Renal pelvis (tissue), 1 donor: ENCODE measurements at regions not wholly inside any gene's neighbourhood (a gene's known extent, or its start where the extent isn't known, plus 50 kb on each side); places are given as distances from the start of the nearest gene placed in this dataset.
"Not testable (repeated sequence)": the region's sequence is repeated elsewhere in the genome, so short reads cannot be mapped to it uniquely, and the experiment has no call there.

ENCODE experiments used
- DNase-seq: peaks from one replicate; pipeline ENCODE4 v3.0.0-alpha.2; 2013

- DNase-seq: no peak
These were observed 123.6 kb upstream of the PITX1 start for GRCh38 chr5:135157421-135158313.

DNA sequence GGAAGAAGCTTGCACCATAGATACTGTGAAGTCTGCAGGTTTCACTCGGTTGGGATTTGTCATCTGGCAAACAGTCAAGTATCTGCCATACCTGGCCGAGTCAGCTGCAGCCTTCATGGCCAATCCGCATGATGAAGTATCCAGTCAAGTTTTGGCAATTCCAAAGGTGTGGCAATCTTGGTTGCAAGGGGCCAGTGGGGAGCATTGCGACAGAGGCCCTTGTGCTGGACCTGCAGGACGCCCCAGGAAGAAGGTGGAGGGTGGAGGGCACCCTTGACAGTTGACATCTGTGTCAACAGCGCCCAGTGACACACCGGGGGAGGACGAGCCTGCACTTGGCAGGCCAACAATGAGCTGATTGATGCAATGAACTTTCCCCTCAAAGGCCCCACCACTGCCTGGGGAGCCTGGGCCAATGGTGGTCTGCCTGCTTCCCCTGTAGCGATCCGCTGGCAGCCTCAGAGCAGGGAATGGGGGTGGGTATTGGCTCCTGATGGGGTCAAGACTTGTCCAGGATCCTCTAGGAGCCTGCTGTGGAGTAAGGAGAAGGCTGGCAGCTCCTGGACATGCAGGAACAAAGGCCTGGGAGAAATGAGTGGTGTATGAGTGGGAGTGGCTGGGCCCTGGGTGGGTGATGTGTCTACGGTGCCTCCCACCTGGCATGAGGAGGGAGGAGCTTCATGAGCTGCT is 122.8 kb upstream of the PITX1 start:
- DNase-seq: no peak

- DNase-seq: no peak
These were observed 122.3 kb upstream of the PITX1 start for GRCh38 chr5:135156337-135156714.

- no peak for DNase-seq
These were observed 121.7 kb upstream of the PITX1 start for GRCh38 chr5:135155616-135156214.

DNA sequence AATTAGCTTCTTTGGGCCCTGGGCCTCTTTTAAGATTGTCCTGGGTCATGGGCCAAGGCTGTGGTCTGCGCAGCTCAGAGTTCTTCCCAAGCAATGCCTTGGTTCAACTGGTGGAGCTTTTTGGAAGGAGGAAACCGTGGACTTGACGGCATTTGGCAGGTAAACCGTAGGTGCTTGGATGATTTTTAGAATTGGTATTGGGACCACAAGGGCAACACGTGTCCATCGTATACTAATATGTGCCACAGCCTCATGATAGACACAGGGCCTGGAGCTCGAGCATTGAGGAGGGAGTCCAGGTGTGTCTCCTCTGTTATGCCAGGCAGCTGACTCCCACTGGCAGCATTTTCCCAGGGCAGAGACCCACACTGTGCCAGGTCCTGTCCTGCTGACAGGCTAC is 120.9 kb upstream of the PITX1 start:
- no peak for DNase-seq

GRCh38 chr5:135154197-135154596 is 120.2 kb upstream of the PITX1 start:
- no peak for DNase-seq

- DNase-seq: no peak
These were observed 119.6 kb upstream of the PITX1 start for GRCh38 chr5:135153661-135154060.

DNA sequence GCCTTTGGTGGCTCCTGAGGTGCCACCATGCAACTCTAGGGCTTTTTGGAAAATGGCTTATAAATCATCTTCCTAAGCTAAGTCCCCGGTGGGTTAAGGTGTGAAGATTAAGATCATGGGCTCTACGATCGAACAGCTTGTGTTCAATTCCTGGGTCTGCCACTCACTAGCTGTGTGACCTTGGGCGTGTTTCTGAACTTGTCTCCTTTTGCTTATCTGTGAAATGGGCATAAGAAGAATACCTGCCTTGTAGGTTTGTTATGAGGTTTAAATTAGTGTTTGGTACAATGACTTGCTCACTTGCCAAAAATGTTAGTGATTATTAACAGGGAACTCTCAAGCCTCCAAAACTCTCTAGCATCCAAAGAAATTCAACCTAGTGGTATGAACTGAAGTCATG is 119.2 kb upstream of the PITX1 start:
- DNase-seq: no peak

- DNase-seq: not testable (repeated sequence)
These were observed 117.6 kb upstream of the PITX1 start for GRCh38 chr5:135151660-135152059.

- DNase-seq: no peak
These were observed 117.2 kb upstream of the PITX1 start for GRCh38 chr5:135151256-135151655.

DNA sequence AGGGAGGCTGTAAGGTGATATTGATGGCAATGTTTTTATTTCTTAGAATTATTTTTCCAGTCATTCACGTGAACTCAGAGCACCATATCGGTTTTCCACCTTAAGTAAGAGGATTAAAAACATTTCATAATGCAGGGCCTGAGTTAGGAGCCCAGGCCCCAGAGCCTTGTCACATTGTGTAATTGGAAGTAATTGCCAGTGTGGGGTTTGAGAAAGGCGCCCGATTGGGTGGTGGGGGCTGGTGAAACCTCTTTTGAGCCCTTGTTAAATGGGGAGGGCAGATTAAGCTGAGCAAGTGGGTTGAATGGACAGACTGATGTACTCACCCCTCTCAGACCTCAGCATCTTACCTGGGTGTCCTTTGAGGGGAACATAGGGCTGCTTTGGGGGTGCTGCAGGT is 116.7 kb upstream of the PITX1 start:
- no peak for DNase-seq

DNA sequence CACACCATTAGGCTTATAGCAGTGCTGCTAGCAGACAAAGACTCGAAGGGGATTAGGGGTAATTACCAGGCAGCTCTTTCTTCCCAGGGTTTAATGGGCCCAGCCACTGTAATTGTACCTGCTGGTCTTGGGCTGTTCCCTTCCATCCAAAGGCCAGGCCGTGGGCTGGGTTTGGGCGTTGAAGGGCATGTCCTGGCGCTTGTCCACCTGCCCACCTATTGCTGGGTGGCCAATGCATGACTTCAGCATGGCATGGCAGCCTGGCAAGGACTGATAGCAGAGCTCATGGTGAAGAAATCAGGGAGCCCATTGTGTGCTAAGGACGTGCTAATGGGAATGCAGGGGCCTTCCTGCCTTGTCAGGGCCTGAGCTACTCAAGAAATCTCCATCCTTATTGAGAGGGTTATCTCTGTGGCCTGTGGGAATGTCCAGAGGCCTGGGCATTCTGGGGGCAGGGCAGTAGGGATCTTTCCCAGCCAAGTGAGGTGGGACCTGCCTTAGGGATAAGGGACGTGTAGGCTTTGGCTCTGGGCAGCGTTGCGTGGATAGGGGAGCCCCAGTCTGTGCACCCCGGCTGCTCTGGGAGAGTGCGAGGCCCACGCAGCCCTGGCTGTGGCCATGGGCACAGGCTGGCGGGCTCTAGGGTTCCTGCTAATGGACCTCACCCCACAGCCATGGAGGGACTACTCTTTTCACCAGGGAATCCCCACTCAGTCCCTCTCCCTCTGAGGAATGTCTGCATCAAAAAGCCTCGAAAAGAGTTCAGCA is 116.1 kb upstream of the PITX1 start:
- DNase-seq: no peak

DNA sequence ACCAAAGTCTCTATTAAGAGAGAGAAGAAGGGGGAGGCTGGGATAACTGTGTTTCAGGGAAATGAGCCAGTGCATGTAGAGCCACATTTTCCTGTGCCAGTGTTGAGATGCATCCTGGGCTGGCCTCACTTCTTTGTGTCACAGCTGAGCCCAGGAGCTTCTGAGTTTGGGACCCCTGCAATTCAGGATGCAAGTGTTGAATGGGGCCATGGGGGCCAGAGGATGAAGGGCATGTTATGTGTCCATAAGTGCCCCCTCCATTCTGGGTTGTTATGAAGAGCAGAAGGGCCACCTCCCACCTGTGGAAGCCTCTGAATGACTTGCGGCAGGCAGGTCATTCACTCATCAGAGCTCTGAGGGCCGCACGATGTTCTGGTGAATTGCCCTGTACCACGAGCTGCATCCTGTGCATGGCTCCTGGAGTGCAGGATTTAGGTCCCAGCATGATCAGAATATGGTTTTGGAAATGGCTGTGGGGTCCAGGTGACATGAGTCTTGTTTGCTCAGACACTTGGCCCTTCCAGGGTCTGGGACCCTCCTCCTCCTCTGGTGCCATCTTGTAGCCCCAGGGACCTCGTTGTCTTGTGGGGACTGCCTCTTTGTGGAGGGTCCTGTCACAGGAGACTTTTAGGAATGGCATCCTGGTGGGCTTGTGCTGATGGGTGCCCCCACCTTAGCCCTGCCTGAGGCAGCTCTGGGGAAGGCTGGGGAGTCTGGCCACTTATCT is 115.4 kb upstream of the PITX1 start:
- DNase-seq: no peak

- DNase-seq: no peak
These were observed 113.5 kb upstream of the PITX1 start for GRCh38 chr5:135147294-135148090.

- DNase-seq: no peak
These were observed 112.0 kb upstream of the PITX1 start for GRCh38 chr5:135145985-135146384.

DNA sequence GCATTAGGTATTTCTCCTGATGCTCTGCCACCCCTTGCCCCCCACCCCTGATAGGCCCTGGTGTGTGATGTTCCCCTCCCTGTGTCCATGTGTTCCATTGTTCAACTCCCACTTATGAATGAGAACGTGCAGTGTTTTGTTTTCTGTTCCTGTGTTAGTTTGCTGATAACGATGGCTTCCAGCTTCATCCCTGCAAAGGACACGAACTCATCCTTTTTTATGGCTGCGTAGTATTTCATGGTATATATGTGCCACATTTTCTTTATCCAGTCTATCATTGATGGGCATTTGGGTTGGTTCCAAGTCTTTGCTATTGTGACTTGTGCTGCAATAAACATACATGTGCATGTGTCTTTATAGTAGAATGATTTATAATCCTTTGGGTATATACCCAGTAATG is 109.7 kb upstream of the PITX1 start:
- not testable (repeated sequence) for DNase-seq

DNA sequence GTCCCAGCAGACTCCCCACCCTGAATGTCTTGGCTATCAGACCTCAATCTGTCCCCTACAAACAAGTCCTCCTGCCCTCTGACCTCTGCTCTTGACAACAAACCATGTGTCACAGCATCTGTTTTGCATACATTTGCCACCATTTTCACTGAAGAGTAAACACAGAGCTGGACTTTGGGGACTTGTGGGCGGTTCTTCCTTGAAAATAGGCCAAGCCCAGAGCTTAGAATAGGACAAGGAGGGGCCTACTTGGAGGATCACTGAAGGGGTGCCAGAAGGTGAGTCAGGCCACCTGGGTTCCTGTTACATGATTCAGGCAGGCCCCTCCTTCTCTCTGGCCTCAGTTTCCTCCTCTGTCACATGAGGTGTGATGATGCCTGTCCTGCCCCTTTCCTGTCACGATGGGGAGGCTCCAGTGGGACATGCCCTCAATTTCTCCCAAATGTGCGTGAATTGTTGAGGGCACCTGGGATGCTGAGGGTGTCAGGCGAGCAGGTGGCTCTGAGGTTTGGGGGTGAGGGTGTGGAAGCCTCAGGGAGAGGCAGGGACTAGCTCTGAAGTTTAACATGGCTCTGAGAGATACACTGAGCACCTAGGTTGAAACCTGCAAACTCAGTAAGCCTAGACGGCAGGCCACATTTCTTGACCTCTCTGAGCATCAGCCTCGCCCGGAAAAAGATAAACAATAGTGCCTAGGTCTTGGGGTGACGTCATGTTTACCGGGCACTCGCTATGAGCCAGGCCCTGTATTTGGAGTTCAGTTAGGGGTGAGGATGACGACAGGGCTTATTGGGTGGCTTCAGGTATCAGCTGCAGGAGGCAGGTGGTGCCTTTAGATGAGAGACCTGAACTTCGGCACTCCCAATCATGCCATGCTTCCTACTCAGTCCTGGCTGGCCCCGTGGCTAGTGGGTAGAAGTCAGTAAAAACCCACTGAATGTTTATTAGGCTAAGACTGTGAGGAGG is 107.6 kb upstream of the PITX1 start:
- no peak for DNase-seq

DNA sequence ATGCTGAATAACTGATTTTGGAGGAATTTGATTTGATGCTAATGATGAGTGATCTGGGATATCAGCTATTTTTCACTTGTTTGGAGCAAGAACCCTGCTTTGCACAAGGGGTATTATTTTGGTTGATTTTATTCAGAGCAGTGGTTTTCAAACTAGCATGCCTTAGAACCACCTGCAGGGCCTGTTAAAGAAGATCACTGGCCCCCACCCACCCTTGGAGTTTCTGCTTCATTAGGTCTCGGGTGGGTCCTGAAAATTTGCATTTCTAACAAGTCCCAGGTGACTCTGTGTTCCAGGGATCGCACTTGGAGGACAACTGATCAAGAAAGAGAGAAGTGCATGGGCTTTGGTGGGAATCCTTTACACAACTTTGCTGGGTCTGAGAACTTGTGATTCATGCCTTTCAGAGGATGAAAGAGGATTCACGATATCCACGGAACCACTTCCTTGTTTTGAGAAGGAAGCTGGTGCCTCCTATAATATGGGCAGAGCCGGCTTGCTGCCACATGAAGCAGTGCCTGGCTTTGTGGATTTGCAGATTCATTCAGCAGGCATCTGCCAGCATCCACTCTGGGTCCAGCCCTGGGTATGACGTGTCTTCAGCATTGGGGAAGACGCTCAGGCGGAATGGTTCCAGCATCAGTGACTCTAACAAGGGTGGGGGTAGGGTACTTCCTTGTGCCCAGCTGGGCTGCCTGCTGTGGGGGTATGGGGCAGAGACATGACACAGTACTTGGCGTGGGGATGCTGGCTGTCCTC is 106.6 kb upstream of the PITX1 start:
- no peak for DNase-seq
